Fibroblast of the conjunctiva (primary cell): ENCODE measurements at regions not wholly inside any gene's neighbourhood (a gene's known extent, or its start where the extent isn't known, plus 50 kb on each side); places are given as distances from the start of the nearest gene placed in this dataset.

Source experiments
- DNase-seq: peaks from one replicate; pipeline ENCODE4 v3.0.0-alpha.2; 2010; ENCODE audit warnings: low read depth

DNA sequence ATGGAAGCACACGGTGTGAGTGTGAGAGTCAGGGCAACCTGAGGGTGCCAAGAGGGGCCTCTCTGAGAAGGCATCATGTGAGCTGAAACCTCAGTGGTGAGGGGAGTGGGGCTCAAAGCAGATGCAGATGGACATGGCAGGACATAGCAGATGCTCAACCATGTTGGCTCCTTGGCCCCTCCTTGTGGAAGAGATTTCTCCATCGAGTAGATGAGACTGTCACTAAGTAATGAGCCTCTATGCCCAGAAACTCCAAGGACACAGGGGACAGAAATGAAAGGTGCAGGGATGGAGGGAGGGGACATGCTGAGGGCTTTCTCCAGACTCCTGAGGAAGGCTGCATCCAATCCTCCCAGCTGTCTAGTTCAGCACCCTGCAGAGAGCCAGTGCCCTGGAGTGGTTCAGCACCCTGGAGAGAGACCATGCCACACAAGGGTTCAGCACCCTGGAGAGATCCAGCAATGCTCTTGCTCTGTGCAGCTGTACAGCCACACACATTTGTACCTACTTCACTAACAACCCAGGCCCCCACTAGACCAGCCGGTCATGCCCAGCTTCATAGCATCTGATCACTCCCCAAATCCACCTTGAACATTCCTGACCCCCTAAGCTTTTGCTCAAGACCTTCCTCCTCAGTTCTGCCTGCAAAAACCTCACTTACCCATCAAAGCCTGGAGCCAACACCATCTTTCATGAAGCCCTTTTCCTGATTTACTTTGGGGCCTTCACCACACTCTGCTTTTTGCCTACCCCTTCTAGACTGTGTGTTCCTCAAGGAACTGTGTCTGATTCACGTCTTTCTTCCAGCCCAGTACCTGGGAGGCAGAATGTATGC lies 252.0 kb downstream of the CTTN start:
- DNase-seq, result peak; percentile 13

DNA sequence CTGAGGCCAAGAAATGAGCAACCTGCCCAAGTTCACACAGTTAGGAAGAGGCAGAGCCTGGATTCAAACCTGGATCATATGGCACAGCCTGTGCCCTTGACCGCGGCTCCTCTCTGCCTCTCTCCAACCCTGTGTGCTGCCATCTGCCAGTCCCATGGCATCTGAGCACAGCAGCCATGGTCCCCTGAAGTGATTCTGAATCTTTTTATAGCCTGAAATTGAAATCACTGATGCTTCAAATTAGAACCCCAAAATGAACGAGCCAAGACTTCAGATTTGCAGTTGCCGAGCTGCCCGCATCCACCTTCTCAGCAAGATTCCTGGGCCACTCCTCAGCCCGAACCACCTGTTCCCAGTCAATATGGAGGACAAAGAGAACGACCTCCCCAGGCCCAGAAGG lies 252.7 kb downstream of the CTTN start:
- DNase-seq, result no peak

DNA sequence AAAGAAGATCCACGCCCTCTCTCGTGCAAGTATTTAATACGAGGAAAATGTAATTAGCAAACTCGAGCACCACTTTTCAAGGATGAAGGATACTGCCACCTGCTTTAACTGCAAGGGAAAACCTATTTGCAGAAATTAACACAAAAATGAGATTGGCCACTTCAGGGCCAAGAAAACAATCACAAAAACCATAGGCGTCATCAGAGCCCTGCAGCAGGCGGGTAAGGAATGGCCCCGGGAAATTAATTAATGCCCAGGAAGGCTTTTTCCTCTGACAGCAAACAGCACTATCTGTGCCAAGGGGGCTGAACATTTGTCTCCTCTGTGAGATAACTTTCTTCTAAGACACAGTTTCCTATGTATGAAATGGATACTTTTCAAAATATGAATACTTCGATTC lies 255.7 kb downstream of the CTTN start:
- DNase-seq, result no peak

DNA sequence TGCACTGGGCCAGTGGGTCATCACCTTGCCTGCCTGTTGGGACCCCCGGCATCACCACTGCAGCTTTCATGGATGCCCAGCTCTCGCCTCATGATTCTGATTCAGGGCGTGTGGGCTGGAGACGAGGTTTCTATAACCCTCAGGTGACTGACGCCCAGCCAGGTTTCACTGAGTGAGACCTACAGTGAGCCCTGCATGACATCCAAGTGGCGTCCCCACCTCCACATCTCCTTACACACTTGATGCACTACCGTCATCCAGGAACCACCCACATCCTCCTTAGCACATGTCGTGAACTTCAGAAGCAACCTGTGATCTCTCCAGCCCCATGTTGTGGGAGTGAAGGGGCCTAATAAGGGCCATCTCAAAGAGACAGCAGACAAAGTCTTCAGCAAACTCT lies 257.5 kb downstream of the CTTN start:
- no peak for DNase-seq

DNA sequence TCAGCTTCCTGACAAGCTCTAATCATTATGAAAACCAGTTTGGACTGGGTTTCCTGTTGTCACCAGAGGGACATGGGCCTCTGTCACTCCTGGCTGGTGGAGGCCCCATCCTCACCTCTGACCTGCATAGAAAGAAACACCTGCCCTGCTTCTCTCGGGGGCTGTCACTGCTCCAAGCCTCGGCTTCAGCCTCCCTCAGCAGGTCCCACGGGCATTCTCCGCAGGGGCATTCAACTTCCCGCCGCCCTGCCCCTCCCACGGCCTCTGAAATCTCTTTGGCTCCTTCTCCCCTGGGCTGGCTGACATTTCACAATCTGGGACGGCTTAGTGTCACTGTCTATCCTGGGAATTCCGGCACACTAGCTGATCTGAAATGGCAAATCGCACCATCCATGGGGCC lies 257.9 kb downstream of the CTTN start:
- no peak for DNase-seq

DNA sequence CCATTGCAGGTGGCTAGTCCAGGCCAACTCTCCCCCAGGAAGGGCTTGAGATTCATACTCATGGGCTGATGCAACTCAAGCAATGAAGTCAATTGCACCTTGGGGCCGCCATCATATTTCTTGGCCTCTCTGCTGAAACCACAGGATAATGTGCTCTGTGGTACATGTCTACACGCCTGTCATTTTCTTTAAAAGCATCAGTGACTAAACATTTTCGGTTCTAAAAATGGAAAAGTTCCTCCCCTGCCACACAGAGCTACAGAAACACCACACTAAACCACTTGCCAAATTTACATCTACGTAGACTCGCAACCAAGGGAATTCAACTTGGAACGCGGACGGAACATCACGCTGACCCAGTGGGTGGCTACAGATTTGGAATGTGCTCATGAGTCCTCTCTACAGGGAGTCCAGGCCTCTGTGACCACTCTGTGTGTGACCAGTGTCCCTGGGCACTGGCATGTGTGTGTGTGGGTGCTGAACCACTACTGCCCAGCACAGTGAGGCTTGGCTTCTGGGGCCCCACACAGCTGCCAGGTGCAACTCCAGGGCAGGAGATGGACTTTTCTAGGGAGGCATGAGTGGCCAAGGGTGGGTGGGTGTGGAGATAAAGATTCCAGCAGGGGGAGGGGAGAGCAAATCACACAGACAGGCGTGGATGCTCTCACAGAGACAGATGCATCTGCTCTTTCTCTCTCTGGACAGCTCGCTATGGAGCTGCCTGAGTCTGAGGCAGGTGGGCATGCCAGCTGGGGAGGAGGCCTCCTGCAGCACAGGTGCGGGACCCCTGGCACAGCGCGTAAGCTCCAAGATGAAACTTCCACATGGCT lies 261.9 kb downstream of the CTTN start:
- no peak for DNase-seq

DNA sequence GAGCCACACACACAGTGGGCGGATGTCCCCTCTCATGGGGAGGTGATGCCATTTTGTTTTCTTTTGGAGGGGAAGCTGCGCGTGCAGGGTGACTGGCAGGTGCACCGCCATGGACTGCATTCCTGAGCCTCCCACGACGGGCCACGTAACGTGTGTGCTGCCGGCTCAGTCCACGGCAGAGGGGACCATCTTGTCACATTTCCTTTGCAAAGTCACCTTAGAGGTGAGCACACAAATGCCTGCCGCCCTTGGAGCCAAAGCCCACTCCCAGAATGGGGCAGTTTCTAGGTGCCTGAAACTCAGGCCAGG lies 262.5 kb downstream of the CTTN start:
- DNase-seq, result no peak

DNA sequence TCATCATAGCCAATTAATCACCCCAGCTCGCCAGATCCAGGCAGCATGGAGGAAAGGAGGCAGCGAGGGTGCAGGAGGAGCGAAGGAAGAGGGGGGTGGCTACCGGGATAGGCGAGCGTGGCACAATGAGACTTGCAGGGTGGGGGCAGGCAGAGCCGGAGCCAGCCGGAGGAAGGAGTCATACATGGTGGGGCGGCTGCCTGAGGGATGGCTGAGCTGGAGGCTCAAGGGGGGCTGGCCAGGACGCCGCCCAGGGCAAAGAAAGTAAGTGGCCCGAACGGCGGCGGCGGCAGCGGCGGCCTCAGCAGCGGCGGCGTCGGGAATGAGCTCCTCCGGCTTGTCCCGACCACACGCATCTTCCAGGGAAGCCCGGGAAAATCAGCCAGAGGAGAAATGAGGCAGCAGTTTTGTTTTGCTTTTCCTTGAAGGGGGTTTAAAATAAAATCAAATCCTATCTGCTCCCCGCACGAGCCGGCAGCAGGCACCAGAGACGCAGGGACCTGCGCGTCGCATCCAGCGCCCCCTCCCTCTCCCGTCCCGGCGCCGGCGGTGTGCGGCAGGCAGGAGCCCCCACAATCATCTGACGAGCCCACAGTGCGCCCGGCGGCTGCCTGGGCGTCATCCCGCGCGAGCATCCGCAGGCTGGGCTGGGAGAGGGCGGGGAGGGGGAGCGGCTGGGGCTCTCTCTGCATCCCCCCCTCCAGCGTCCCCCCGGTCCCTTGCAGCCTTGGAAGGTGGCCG lies 263.6 kb downstream of the CTTN start:
- no peak for DNase-seq

DNA sequence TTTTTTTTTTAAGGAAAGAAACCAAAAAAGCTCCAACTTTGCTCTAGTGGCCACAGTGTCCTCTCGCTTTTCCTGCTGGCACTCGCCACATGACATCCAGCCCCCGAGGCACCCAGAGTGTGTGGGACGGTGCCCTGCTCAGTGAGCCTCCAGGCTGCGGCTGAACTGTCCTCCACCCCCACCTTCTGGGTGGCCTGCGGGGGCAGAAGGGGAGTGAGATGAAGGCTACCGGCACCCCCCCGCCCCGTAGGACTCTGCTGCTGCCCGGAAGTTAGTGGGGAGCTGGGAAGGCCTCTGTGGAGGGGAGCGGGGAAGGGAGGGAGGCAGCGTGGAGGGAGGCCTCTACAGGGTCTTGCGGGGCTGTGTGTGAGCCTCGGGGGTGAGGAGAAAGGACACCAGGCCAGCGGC lies 264.4 kb downstream of the CTTN start:
- no peak for DNase-seq

DNA sequence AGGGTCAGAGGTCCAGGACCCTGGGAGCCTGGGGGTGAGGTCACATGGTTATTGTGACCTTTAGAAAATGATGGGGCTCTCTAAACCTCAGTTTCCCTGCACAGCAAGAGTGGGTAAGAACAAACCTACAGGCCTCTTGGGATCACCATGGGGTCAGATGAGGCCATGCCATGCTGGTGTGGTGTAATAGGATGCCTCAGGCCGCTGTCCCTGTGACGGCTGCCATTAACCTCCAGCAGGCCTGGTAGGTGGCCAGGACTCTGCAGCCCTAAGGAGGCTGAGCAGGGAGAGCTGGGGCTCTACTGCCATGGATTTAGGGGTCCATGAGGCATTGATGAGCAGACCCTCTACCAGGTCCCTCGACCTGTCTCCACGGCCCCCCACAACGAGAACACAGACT lies 265.5 kb downstream of the CTTN start:
- no peak for DNase-seq

DNA sequence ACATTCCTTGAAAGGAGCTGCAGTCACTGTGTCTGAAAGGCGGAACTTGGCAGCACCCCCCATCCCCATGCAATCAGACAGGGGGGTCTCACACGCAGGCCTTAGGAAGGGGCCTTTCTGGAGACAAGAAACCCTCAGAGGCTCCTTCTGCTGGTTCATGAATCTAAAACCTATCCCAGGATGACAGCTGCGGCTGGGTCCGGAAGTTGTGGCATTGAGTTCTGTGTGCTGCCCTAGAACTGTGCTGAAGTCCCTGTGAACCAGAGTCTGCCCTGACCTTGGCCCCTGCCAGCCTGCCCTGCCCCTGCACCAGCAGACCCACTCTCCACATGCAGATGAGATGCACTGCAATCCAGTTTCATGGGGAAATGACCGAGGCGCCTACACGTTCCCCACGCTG lies 268.0 kb downstream of the CTTN start:
- DNase-seq, result no peak

DNA sequence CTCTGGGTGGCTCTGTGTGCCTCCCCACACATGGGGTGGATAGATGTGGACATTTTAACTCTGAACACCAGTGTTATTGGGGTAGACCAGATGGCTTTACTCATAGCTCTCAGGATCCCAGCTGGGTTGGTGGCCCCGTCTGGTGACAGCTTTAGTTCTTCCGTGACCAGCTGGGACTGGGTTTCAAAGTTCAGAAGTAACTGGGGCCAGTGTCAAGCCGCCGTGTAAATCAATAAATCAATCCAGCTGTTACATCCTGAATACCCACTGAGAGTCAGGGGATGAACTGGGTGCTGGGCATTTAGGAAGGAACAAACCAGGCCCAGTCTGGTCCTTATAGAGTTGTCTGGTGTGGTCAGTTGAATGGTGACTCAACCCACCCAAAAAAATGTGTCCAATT lies 269.4 kb downstream of the CTTN start:
- DNase-seq, result no peak

DNA sequence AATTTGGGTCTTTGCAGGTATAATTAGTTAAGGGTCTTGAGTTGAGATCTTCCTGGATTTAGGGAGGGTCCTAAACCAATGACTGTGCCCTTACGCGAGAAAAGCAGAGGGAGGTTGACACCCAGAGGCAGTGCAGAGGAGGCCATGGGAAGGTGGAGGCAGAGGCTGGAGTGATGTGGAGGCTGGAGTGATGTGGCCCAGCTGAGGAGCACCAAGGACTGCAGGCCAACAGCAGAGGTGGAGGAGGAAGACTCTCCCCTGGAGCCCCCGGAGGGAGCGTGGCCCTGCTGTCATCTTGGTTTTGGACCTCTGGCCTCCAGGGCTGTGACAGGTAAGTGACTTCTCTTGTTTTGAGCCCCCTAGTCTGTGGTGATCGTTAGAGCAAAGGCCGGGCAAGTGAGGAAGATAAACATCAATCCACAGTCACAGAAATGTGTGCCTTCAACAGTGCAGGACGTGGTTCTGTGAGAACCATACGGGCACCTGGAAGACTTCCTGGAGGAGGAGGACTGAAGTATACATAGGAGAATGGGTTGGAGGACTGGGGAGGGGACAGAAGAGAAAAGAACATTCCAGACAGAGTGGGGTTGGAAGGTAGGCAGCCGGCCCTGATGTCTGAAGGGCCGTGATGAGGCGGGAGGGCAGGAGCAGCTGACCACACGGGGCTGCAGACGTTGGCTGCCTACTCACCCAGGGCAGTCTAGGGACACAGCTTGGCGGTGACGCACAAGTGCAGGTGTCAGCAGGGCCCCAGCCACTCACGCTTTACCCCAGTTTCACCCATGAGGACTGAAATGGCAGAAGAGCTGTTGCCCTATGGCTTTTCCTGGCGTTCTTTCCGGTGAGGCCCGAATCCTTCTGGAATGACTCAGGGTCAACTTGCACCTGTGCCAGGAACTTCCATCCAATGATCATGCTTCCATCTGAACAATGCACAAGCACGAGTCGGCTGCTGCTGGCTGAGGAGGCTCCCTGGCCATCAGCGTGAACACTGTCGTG lies 270.2 kb downstream of the CTTN start:
- no peak for DNase-seq

DNA sequence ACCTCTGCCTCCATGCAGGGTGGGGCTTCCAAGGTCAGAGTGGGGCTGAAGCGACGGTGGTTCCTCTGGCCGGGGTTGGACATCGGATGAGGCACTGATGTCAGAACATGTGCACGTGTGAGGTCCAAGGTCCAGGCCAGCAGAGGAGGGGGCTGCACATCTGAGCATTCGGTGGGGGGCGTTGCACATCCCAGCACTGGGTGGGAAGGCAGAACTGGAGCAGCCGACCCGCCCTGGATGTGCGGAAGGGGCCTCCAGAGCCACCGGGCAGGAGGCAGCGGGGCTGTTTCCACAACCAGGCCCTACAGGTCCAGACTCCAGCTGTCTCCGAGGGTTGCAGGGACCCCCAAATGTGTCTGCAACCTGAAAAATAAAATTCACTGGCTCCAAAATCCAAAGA lies 271.0 kb downstream of the CTTN start:
- DNase-seq, result no peak

DNA sequence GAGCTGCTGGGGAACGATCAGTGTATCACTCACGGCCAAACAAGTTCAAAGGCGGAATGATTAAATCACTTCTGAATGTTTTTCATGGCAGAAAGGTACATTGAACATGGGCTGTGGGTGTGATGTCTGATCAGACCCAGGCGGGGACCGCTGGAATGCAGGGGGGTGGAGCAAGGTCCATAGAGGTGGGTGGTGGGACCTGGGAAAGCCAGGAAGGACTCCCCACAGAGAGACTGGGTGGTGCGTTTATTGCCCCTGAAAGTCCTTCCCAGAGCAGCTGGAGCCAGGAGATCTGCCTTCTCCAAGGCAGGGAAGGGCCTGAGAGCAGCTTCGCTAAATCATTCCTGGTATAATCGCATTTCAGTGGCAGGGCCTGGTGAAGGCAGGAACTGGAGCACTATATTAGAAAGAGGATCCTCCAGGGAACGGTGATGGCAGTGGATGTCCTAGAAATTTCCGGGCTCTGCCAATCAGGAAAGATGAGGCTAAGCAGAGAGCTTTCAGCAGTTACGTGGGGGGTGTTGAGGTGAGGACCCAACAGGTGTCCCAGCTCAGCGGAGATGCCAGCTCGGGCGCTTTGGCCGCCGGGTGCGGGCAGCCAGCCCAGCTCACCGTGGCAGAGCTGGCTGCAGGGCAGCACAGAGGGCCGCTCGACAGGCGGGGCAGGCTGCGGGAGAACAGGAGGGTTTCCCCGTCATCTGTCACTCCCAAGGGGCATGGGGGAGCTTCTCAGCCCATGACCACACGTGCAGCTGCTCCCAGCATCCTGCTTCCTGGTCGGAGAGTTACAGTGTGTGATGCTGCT lies 271.7 kb downstream of the CTTN start:
- no peak for DNase-seq

DNA sequence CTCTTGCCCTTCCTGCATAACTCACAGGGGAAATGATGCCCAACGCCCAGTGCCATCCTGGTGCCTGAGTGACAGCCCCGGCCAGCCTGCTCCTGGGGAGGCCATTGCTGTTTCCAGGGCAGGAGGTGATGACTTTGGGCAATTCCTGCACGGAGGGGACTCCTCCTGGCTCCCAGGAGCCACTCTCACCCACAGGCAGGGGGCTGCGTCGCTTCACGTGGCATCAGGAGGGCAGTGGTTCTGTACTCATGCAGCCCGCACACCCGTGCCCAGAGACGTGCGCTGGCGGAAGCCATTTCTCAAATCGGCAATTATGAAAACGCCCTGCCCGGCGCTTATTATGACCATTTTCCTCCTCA lies 272.3 kb downstream of the CTTN start:
- DNase-seq, result no peak

DNA sequence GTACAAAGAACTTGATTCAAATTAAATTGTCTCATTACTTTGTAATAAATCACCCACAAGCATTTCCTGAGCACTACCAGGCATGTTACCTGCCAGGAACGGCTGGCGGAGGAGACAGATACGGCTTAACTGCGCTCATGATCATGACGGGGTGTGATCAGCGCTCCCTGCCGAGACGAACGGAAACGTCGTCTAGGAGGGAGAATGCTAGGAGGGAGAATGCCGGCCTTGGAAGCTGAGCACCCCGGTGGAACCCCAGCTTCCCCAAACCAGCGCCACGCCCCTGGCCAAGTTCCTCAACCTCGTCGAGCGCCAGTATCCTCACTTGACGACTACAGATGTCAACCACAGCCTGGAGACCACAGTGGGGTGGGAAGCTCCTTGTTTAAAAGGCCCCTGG lies 272.8 kb downstream of the CTTN start:
- DNase-seq, result no peak

DNA sequence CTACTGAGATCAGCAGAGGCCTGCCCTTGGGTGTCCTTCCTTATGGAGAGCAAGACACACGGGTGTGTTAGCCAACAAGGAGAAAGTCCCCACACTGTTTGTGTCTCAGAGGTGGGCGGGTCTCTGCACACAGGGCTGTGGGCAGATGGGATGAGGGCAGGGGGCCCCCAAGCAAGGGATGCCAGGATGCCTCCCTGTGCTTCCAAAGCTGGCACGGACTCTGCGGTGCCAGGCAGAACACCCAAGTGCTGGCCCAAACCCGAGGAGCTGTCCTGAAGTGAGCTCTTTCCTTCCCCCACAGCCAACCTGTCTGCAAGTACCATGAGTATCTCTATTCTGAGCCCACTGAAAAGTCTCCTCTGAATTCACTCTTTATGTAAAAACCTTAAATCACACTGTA lies 273.3 kb downstream of the CTTN start:
- no peak for DNase-seq

DNA sequence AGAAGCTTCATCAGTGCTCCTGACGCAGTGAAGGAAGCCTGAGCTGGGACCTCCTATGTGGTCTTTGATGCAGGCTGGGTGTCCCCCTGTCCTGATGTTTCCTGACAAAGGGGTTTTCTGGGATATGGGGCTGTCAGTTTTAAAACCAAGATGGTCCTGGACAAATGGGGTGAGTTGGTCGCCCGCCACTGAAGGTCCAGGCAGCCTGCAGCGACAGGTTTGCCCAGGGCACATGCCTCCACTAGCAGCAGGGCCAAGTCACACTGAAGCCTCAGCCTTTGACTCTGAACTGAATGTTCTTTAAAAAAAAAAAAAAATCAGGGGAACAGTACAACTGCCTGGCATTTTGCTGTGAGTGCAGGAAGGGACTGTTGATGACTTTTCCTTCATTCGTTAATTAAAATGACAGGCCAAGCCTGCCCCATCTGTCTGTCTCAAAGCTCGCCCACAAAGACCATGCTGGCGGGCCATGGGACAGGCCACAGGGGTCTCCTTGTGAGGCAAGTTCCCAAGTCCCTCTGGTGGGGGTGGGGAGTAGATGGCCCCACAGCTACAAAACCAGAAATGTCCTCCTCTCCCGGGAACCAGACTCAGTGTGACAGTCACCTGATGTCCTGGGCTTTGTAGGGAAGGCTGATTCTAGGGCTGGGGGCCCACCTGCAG lies 274.8 kb downstream of the CTTN start:
- no peak for DNase-seq

DNA sequence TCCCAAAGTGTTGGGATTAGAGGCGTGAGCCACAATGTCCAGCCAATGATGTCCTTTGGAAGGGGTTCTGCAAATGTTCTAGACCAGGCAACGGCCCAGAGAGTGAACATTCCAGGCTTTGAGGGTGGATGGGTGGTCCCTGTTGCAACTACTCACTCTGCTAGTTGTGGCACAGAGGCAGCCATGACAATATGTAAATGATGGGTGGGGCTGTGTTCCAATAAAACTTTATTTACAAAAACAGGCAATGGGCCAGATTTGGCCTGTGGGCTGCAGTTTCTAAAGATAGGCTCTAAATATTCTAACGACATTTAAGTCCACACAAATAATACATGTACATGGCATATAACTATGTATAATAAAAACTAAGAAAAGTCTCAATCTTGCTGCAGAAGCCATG lies 276.3 kb downstream of the CTTN start:
- no peak for DNase-seq
